ENCODE measurements at regions not wholly inside any gene's neighbourhood (a gene's known extent, or its start where the extent isn't known, plus 50 kb on each side); places are given as distances from the start of the nearest gene placed in this dataset.

DNA sequence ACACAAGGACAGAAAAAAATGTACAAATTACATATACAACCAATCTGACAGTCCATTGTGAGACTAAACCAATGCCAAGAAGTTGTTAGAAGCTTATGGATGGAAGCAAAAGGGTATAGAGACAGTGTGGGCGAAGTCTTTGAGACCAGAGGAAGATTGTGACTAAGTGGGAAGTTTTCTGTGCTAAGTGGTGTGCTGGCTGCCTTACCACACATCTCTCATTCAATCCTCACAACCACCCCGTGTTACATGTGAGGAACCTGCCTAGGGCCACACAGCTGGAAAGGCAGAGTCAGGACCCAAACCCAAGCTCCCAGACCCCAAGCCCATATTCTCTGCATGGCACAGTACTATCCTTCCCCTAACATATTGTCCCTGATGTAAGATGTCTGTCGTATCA, 53.5 kb upstream of the DUSP10 start:
- DNase-seq = no peak

DNA sequence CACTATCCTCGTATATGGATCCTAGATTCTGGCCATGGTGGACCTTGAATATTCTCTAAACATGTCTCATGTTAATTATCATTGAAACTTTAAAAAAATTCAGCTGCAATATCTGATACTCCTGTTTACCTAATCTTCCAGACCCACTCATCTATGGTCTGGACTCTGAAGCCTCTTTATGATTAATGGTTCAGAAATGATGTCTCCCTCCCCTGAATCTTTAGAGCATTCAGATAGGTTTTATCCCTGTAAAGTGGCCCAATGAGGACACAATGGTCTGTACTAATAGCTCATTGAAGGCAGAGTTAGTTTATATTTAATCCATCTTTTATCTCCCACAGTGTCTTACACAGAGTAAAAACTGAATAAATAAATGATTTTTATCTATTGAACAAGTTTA, 53.0 kb upstream of the DUSP10 start:
- no peak for DNase-seq

DNA sequence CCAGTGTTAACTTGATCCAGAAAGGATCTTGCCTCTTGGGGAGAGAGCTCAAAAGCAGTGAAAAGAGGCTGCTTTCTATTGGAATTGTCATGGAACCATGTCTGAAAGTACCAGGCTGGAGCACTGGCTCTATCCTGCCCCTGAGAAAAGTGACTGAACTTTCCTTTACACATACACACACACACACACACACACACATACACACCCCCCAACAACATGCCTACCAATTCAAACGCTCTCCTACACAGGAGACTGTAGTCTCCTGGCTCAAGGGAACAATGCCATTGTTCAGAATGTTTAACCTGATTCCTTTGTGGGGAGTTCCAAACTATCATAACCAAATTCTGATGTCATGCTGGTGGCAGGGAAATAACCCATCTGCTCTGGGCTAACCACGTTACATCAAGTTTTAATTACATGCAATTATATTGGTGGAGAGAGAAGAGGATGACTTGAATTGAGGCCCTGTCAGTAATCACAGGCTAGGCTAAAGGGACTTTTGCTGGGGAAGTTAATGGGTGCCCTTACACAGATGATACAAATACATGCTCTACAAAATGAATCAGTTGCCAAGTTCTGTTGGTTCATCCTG, 52.3 kb upstream of the DUSP10 start:
- DNase-seq = no peak

DNA sequence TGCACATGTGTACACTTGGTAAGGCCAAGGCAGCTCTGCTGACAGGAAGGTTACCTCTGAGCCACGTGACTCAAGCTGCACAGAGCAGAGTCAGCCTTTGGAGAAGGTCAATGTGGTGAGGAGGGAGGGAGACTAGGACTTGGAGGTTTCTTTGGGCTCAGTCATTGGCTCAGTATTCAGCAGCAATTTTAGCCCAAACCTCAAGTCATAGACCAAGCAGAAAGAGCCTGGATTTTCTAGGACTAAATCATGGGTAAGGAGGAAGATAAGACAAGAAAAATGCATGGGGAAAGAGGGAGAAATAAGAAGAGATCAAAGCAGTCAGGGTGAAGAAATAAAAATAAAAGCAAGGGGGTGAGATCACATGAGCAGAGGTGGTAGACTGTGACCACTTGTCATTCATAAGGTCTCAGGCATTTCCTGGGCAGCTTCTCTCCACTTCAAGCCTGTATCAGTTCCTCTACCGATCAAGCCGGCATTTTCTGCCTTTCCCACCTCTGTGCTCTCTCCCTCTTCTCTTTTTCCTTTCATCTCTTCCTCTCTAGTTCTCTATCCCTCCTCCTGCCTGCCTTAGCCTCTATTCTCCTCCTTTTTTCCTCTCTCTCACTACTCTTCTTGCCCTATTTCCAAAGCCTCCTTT, 51.7 kb upstream of the DUSP10 start:
- DNase-seq = no peak

DNA sequence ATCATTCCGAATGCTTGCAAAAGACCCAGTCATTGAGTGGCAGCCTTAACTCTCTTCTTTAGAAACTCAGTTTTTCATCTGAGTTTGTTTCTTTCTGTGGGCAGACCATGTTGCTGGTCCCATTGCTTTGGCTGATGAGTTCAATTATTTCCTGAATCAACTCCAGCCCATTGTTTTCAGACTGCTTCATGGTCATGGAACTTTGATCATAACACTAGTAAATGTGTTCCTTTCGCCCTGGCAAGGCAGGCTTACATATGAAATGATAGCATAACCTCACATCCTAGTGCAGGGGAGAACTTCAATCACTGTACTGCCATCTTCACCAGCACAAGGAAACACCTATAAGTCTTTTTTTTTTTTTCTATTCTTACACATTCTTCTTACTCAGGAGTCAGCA, 50.0 kb upstream of the DUSP10 start:
- DNase-seq = no peak
